HG02840 (cell line): ENCODE measurements at regions not wholly inside any gene's neighbourhood (a gene's known extent, or its start where the extent isn't known, plus 50 kb on each side); places are given as distances from the start of the nearest gene placed in this dataset.

Source experiments
- ATAC-seq: cut with Tn5 transposase; IDR thresholded peaks from one replicate; pipeline ENCODE4 v1.9.1; 2021; ENCODE audit warnings: mild to moderate bottlenecking, moderate library complexity, moderate number of reproducible peaks; ENCODE audit not compliant: unreplicated experiment, low FRiP score

DNA sequence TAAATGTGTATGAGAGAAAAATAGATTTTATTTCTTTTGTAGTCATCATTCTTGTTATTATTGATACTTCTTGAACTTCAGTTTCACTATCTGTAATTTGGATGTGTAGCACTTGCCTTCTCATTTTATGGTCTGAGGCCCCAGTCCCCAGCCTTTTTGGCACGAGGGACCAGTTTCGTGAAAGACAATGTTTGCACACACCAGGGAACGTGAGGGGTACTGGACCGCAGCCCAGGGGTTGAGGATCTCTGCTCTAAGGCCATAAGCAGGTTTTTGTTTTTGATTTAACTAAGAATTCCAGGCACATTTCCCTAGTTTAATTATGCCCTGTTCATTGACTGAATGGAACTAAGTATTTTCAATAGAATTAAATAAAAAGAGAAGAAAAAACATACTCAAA, 261.5 kb downstream of the BMP2 start:
- ATAC-seq = no peak

DNA sequence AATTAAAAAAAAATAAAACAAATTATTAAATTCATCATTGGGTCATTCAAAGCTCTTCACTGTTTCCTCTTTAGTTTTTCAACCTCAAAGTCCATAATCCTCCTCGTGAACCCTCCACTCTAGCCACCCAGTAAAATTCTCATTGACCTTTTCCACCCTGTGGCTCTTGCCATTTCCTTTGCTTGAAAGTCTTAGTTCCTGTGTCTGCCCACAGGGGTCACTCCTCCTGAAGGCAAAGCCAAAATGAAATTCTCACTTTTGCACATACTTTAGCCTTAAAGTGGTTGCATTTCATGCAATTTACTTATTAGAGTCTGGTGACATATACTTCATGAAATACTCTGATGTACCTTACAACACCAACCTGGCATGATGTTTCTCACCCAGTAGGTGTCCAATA, 263.7 kb downstream of the BMP2 start:
- no peak for ATAC-seq

DNA sequence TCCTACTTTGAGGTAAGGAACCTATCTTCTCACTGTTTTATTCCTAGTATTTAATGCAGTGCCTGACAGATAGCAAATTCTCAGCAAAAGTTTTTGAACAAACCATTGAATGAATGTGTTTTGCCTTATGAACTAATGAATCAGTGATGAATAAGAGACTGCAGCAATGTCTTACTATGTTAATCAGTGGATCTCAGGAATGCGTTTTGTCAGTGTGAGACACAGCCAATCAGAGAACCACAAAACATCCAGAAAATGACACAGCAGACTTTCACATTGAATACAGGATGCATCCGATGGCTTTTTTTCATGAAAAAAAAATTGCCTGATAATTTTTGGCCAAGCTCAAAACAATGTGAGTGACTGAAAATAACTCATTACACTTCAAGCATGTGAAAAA, 270.5 kb downstream of the BMP2 start:
- ATAC-seq = no peak

DNA sequence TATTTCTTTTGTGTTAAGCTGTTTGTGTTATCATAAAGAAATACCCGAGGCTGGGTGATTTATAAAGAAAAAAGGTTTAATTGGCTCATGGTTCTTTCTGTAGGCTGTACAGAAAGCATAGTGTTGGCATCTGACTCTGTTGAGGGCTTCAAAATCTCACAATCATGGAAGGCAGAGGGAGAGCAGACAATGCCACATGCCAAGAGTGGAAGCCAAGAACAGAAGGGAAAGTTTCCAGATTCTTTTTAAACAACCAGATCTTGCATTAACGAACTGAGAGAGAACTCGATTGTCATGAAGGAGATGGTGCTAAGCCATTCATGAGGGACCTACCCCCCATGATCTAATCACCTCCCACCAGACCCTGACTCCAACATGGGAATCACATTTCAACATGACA, 290.1 kb downstream of the BMP2 start:
- ATAC-seq = no peak

DNA sequence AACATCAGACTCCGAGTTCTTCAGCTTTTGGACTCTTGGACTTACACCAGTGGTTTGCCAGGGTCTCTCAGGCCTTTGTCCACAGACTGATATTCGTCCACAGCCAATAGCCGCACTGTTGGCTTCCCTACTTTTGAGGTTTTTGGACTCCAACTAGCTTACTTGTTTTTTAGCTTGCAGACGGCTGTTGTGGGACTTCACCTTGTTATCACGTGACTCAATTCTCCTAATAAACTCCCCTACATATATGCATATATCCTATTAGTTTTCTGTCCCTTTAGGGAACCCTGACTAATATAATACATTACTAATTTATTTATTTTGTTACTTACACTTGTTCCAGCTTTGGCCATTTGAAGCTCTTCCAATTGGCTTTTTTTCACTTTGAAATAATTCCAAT, 311.3 kb downstream of the BMP2 start:
- ATAC-seq = no peak

DNA sequence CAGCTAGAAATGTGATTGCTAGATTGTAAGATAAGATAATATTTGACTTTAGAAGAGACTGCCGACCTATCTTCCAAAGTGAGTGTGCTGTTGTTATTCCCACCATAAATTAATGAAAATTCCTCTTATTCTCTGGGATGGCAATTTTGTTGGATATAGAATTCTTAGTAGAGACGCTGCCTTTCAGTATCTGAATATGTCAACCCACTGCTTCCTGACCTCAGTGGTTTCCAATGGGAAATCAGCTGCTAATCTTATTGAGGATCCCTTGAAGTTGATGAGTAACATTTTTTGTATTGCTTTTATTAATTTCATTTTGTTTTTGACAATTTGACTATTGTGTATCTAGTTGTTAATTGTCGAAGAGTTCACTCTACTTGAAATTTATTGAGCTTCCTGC, 313.0 kb downstream of the BMP2 start:
- no peak for ATAC-seq

DNA sequence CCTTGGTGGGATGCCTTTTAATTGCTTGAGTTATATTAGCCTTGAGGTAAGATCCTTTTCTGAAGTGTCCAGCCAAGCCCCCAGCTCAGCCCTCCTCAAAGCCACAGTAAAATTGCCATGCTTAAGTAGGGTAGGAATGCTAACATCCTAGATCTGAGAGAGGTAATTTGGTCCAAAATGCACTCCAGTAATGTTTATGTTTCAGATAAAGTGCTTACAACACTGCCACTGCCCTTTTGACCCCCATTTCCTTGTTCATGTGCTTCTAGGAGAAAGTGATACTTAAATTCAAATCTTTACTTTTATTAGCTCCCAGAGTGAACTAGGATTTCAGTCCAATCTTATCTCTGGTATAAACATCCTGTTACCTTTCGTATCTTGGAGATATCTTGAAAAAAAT, 318.0 kb downstream of the BMP2 start:
- no peak for ATAC-seq

DNA sequence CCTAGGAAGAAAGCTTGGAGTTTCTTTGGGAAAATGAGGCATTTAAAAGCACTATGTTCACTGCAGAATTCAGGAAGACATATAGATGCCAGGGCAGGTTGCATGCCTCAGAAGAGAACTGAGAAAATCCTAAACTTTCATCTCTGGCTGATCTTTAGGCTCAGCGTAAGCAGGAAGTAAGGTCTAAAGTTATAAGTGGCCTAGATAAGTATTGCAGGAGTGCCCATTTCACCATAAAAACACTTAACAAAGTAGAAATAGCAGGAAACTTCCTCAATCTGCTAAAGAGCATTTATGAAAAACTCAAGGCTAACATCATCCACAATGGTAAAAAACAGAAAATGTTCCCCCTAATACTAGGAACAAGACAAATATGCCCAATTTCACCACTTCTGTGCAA, 320.3 kb downstream of the BMP2 start:
- ATAC-seq = no peak

DNA sequence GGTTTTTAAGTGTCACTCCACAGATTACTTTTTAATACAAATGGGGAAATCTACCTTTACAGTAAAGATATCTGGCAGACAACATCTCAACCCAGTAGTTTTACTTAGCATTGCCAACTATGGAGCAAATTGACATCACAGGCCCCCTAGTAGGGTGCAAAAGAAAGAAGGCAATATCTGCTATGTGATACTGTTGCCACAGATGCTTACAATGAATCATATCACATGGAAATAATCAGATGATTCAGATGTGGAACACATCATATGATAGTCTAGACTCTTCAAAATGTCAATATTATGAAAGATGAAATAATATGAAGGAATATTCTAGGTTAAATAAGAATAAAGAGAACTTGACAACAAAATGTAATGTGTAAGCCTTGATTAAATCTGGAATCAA, 322.5 kb downstream of the BMP2 start:
- ATAC-seq = no peak

DNA sequence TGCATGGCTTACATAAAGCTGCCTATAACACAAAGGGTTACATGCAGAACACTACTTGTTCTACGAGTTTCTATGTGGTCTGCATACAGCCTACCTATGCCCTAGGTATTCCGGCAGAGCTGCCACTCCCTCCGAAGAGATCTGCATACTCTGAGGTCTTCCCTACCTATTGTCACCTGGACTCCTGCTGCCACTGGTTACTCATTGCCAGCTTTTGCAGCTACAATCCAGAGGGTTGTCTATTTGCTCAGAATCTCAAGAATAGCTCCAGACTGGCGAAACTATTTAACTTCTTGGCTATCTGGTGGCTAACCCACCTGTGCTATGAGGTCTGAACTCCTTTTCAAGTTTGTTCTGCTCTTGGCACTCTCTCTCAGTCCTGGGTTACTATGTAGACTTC, 323.3 kb downstream of the BMP2 start:
- no peak for ATAC-seq

DNA sequence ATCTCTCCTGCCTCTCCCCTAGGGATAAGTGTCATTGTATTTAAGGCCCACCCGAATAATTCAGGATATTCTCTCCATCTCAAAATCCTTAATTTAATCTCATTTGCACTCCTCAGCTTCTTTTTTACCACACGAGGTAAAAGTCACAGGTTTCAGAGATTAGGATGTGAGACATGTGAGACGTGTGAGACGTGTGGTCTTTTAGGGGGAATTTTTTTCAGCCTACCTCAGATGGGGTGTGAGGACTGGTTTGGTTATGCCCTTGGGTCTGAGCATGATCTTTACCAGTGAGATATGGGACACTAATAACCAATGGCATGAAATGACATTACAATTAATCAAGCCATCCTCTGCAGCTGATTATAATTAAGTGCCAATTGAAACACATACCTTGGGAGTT, 324.2 kb downstream of the BMP2 start:
- no peak for ATAC-seq

DNA sequence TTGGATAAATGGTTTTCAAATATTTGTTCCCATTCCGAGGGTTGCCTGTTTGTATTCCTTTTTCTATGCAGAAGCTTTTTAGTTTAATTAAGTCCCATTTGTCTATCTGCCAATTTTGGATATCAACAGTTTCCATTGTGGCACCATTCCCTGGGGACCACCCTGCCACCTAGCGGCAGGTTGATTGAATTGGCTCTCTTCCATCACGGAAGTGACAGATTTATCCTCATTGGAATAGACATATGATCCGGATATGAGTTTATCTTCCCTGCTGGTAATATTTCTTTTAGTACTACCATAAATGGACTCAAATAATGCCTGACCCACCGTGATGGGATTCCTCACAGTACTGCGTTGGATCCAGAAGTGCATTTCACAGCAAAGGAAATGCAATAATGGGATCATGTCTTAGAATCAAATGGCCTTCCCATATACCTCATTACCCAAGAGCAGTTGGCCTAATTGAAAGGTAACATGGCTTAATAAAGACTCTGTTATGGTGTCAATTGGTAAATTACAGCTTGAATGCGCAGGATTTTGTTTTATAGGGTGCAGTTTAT, 327.0 kb downstream of the BMP2 start:
- ATAC-seq = no peak

DNA sequence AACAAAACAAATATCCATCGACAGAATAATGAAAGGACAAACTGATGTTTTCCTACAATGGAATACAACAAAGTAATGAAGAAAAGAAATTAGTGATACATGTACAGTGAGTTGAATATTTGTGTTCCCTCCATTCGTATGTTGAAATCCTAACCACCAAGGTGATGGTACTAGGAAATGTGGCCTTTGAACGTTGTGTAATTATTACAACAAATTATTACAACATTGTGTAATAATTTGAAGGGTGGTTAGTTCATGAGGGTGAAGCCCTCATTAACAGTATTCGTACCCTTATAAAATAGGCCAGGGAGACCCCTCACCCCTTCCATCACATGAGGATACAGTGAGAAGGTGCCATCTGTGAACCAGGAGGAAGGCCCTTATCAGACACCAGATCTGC, 339.4 kb downstream of the BMP2 start:
- no peak for ATAC-seq

DNA sequence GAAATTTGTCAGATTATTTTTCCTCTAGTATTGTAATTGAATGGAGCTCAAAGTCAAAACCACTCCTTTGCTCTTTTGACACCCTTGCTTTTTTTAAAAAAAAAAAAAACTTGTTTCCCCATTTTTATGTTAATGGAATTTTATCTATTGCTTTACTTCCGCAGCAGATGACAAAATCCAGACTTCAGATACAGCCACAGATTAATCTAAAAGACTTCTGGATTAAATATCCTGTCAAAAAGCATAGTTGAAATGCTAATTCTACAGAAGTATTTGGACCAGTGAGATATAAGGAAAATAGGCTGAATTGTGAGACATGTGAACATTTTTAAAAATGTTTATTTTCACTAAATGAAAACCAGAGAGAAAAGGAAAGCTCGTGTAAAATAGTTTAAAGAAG, 341.4 kb downstream of the BMP2 start:
- no peak for ATAC-seq

DNA sequence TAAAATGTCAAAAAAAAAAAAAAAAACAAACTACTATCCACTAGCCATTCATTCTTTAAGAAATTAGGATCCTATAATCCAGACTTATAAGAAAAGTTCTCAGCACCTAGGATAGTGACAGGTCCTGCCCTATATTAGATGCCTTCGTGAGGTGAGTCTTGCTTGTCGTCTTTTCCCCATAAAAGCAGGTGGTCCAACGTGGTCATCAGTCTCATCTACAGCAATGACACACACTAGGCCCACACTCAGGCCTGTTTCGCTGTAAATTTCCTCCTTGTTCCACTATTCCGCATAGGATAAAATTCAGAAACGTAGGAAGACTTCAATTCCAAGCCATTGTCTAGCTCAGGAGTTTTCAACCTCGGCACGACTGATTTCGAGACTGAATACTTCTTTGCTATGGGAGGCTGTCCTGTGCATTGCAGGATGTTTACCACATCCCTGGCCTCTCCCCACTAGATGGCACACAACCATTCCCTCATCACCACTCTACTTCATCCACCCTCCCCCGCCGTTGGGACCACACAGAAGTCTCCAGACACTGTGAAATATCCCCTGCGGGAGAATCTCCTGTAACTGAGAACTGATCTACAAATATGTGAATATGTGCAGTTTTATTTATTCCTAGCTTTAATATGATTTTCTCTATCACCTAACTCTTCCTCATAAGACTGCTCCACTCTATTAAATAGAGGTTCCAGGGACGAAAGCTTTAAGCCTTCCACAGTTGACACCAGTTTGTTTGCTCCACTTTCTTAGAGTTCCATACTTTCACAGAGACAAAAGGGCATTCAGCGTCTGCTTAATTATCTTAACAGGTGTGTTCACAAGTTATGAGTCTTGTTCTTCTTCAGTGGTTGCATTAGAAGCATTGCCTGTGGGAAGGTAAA, 346.3 kb downstream of the BMP2 start:
- ATAC-seq = no peak

DNA sequence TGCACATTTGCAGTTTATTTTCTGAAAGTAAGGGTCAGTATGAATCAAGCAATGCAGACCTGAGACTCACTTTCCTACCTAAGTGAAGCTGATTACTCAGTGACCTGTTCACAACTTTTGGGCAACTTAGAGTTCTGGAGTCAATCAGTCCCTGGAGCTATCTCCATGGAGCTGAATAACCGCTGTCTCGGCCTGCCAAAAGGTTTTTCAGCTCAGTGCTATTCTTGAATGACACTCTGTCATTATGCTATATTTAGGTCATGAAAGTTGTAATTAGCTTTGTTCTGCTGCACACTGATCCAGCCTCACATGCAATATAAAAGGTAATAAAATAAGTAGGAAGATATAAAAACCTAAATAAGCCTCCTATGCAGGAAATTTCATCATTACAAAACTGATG, 356.0 kb downstream of the BMP2 start:
- no peak for ATAC-seq

DNA sequence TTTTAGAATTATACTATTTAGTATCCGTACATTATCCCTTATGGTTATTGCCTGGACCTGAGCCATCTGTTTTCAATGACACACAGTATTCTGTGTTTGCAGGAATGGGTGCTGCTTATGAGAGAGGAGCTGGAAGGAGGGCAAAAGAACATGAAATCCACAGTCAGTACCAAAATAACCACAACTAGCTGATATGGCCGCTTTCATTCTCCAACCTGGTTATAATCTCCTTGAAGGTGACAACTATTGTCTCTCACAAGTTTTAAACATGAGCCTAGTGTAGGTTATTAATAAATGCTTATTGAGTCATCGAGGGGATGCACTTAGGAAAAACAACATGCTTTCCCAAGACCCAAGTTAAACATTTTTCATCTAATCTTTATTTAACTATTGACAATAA, 356.6 kb downstream of the BMP2 start:
- no peak for ATAC-seq

DNA sequence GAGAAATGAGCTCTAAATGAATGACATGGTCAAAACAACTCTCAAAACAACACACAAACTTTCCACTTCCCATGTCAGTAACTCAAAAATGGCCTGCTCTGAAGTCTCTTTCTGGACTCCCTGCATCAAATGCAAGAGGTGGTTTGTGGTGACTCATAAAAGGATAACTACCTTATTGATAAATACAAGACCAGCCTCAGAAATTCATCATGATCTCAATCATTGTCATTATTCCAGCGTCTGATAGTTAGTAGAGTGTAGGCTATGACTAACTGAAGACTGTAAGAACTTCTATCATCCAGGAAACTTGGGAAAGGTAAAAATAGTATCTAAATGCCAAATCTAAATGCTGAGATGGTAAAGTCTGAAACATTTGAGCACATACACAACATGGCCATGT, 369.4 kb downstream of the BMP2 start:
- ATAC-seq = no peak

DNA sequence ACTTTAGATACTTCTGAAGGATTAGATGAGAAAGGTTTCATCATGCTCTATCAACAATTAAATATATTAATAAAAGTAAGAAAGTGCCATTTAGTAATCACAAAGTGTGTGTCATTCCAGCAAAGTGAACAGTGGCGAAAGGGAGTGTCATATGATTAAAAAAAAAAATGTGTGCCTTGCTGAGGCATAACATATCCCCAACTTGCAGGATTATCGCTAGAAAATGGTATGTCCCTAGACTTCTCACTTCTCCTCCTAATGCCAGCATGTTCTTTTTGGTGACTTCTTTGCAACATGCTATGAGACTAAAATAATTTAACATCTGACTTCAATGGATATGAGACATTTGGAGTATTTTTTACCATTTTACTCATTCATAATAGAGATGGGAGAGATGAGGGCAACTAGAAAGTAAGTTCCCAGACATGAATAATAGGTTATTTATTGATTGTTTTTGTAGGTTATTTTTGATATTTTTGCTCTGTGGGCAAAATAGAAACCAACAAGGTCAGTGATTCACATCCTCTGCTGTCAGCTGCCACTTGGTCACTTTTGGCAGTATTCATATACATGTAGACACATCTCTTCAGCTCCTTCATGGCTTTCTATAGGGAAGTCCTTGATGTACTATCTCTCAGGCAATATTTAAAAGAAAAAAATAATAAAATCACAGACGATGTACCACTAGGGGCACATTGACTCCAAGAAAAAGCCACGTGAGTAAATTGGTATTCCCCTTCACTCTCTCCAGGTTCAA, 370.1 kb downstream of the BMP2 start:
- ATAC-seq = no peak

DNA sequence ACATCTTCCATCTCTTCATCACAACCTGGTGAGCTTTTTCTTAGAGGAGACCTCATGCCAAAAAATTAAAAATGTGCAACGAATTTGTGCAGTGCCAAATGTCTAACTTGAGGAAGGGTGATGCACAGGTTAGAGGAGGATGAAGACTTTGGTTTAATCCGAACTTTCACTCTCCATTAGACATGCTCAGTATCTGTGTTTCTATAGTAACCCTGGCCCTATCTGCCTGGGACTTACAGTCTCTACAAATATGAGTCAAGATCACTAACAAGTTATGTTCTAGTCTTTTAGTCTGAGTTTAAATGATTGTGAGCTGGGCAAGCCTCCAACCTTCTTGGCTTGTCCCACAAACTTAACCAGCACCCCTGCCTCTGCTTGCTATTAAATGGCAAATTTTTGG, 377.0 kb downstream of the BMP2 start:
- no peak for ATAC-seq

DNA sequence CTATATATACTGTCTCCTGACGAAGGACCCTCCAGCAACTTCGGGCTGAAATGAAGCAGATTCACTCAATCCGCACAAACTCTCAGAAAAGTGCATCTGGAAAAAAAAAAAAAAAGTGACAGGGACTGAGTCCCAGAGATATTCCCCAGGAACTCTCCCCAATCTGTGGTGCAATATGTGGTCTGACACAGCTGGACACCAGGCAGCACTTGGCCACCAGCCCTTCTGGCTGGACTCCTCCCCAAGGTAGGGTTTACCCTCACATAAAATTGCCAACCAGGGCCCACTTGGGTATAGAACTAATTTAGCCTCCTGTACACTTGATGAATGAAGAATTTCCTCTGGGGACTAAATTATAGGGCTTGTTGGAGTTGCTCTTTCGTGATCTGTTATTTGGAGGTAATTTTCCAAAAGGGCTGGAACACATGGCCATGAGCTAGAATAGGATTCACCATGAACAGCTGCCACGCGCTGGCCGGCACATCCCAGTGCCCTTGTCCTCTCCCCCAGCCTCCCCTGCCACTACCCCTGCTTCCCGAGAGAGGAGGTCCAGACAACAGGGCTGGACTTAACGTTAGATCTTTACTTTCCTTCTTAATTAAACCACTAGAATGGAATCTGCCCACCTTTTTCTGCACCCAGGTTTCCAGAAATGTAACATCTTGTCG, 379.2 kb downstream of the BMP2 start:
- ATAC-seq = no peak
